ENCODE measurements at regions not wholly inside any gene's neighbourhood (a gene's known extent, or its start where the extent isn't known, plus 50 kb on each side); places are given as distances from the start of the nearest gene placed in this dataset.

DNA sequence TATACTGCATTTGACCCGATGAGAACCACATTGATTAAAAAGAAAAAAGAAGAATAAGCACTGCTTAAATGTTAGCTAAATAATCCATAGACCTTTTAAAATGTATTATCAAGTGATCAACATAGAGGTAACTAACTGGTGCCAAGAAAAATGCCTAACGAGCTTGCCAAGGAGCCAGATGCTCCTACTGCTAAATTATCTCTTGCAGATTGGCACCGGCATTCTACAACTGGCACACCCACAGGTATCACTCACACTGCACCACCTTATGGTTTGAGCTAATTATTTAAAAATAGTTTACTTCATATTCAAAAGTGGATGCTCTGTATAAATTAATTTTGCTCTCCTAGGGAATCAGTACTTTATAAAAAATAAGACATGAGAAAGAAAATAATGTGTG is 341.6 kb upstream of the CDH7 start:
- DNase-seq (no peak), ATAC-seq (no peak)
- Histone ChIP-seq H3K36me3 (ENCODE audit: low read depth) (no peaks in the 10 kb centered on the region), H3K4me1 (ENCODE audit: low read depth) (no peaks in the 10 kb centered on the region), H3K4me3 (no peak overlapping the region), H3K9me3 (no peaks in the 10 kb centered on the region)
- intact Hi-C loops (cut with DNase I, micrococcal nuclease): no loop called here
- TF ChIP-seq, protein P1, sequence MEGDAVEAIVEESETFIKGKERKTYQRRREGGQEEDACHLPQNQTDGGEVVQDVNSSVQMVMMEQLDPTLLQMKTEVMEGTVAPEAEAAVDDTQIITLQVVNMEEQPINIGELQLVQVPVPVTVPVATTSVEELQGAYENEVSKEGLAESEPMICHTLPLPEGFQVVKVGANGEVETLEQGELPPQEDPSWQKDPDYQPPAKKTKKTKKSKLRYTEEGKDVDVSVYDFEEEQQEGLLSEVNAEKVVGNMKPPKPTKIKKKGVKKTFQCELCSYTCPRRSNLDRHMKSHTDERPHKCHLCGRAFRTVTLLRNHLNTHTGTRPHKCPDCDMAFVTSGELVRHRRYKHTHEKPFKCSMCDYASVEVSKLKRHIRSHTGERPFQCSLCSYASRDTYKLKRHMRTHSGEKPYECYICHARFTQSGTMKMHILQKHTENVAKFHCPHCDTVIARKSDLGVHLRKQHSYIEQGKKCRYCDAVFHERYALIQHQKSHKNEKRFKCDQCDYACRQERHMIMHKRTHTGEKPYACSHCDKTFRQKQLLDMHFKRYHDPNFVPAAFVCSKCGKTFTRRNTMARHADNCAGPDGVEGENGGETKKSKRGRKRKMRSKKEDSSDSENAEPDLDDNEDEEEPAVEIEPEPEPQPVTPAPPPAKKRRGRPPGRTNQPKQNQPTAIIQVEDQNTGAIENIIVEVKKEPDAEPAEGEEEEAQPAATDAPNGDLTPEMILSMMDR (IDR thresholded peaks at IDR 0.05): no peak

DNA sequence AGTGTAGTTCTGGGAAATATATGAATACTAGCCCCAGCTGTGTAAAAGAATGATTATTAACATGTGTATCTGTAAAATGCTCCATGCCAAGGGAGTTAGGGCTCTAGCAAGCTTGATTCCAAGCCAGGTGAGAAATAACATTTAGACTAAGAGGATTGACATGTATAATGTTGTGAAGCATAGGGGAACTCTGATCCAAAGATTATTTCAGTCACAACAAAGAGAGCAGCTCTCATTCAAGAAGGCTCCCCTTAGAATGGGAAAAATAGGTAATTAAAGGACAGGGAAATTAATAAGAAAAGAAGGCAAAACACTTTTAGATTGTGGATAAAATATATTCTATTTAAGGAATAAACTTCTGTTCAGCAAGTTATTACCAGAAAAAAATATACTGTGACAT is 347.3 kb upstream of the CDH7 start:
- Histone ChIP-seq H3K36me3 (ENCODE audit: low read depth) (no peaks in the 10 kb centered on the region), H3K4me1 (ENCODE audit: low read depth) (no peaks in the 10 kb centered on the region), H3K9me3 (no peaks in the 10 kb centered on the region), H3K4me3 (no peak overlapping the region)
- intact Hi-C loops (cut with DNase I, micrococcal nuclease): no loop called here
- DNase-seq: no peak
- ATAC-seq: no peak
- TF ChIP-seq, protein P1 (IDR thresholded peaks at IDR 0.05): no peak

DNA sequence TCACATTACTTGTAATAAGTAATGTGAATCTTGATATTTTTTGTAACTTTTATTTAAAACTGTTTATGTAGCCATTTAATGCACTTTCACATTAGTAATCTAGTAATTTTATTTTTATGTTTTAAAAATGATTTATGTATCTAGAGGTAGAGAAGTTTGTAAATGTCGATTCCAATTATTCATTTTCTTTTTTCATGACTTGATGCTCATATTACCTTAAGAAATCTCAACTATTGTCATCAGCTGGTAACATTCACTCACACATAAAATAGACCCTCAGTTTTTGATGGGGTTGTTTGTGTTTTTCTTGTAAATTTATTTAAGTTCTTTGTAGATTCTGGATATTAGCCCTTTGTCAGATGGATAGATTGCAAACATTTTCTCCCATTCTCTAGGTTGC is 351.7 kb upstream of the CDH7 start:
- ATAC-seq (no peak), DNase-seq (no peak)
- Histone ChIP-seq H3K9me3 (no peaks in the 10 kb centered on the region), H3K4me1 (ENCODE audit: low read depth) (no peaks in the 10 kb centered on the region), H3K4me3 (no peak overlapping the region), H3K36me3 (ENCODE audit: low read depth) (no peaks in the 10 kb centered on the region)
- TF ChIP-seq, protein P1 (IDR thresholded peaks at IDR 0.05): no peak
- intact Hi-C loops (cut with DNase I, micrococcal nuclease): no loop called here

DNA sequence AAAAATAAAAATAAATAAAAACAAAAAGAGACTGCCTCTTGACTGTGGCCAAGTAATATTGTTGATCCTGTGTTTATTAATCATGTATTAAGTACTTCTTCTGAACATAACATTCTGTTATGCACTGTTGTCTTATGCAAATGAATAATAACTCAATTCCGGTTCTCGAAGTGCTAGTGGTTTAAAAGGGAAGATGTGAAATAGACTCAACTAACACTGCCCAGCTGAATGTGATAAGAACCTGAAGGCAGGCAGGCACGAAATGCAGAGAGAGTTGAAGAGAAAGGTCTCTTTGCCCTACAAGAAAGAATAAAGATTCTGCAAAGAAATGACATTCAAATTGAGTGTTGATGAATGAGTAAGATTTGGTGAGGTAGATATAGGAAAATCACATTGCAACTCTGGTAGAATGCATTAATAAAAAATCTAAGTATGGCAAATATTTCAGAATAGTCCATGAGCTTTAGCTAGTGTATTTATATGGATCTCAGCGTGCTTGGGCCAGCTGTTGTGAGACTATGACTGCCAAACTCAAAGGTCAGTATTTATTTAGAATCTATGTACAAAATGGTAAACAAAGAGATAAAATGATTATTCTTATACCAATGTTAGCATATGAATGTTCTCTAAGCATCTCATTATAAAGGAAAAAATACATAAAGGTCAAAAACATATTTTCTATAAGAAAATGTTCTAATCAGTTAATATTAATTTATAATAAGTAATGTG is 352.3 kb upstream of the CDH7 start:
- Histone ChIP-seq H3K36me3 (ENCODE audit: low read depth) (no peaks in the 10 kb centered on the region), H3K4me3 (no peak overlapping the region), H3K9me3 (no peaks in the 10 kb centered on the region), H3K4me1 (ENCODE audit: low read depth) (no peaks in the 10 kb centered on the region)
- intact Hi-C loops (cut with DNase I, micrococcal nuclease): no loop called here
- DNase-seq (no peak), ATAC-seq (no peak)
- TF ChIP-seq, protein P1 (IDR thresholded peaks at IDR 0.05): no peak

DNA sequence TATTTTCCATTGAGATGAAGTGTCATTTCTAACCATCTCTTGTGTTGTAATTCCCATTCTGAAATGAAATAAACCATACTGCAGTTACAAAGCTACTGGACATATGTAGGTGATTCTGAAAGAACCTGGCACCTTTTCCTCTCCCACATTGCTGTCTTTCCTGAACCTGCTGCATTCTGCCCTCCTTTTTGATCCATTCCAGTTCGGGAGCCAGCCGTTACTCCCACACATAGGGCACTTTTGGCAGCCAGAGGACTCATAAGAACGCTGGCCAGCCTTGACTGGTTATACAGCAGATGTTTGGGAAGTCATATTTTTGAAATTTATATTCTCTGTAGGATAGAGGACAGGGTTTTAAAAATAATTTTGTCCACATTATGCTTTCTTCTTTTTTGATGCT is 369.8 kb upstream of the CDH7 start:
- Histone ChIP-seq H3K36me3 (ENCODE audit: low read depth) (no peaks in the 10 kb centered on the region), H3K4me1 (ENCODE audit: low read depth) (no peaks in the 10 kb centered on the region), H3K9me3 (no peaks in the 10 kb centered on the region), H3K4me3 (no peak overlapping the region)
- TF ChIP-seq, protein P1 (IDR thresholded peaks at IDR 0.05): no peak
- intact Hi-C loops (cut with DNase I, micrococcal nuclease): no loop called here
- ATAC-seq (no peak), DNase-seq (no peak)

DNA sequence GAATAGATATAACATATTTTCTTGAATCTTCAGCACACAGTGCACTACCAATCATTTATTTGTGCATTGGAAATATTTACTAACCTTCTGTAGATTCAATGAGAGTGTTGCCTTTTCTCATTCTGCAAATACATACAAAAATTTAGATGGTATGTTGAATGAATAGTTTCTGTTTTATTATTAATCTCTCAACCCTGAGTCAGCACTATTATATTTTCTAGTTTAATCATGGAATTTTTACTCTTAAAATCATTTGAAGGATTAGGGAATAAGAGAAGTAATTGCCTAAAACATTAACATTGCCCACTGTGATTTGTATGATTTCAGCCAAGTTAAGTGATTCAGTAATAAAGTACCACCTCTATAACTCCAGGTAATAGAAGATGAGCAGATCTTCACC is 370.2 kb upstream of the CDH7 start:
- no peak overlapping the region for H3K4me3 ChIP-seq
- TF ChIP-seq, protein P1 (IDR thresholded peaks at IDR 0.05): no peak
- H3K9me3 ChIP-seq: no peaks in the 10 kb centered on the region
- ATAC-seq: no peak
- DNase-seq: no peak
- intact Hi-C loops (cut with DNase I, micrococcal nuclease): no loop called here
- no peaks in the 10 kb centered on the region for H3K4me1 ChIP-seq (ENCODE audit: low read depth)
- H3K36me3 ChIP-seq (ENCODE audit: low read depth): no peaks in the 10 kb centered on the region

All from mucosa of descending colon (tissue), 3 donors.